ENCODE measurements at regions not wholly inside any gene's neighbourhood (a gene's known extent, or its start where the extent isn't known, plus 50 kb on each side); places are given as distances from the start of the nearest gene placed in this dataset.

DNA sequence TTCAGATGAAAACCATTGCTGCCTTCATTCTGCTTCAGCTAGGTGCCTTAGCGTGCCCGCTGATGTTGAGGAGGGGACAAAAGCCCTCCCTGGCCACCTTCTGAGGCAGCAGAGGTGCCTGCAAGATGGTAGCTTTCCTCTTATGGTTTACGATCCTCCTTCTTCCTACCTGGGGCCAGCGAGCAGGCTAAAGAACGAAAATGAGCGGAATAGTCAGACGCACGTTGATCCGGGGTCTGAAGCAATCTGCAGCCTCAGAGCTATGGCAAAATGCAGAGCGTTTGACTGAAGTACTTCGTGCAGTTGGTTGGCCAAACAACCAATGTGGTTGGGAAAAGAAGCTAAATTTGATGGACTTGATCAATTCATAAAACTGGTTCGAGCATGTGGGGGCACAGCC lies 95.5 kb downstream of the GATA3 start (continued):
- no peak for TF ChIP-seq ZBTB33 (IDR thresholded peaks at IDR 0.05)
- no peak for TF ChIP-seq FOXA2 (IDR thresholded peaks at IDR 0.05)

- no peaks in the 10 kb centered on the region for H3K4me1 ChIP-seq (ENCODE audit: control insufficient read depth in 4 of 4, insufficient read depth in 4 of 4, low read length in 3 of 4)
- H3K27me3 ChIP-seq (ENCODE audit: control insufficient read depth in 4 of 4, insufficient read depth in 4 of 4, low read length in 3 of 4), result no peaks in the 10 kb centered on the region
- H3K36me3 ChIP-seq (ENCODE audit: control insufficient read depth in 4 of 4, insufficient read depth in 3 of 4, low read depth in 1 of 4, low read length in 3 of 4), result no peaks in the 10 kb centered on the region
- H3K4me3 ChIP-seq (ENCODE audit: low read depth in 1 of 3, low read length in 3 of 3), result no peak overlapping the region
- no peak overlapping the region for H3K27ac ChIP-seq (ENCODE audit: low read depth in 1 of 2, low read length in 2 of 2)
- DNase-seq (ENCODE audit: low spot score), result no peak
- 71% methylated on average over 7 of the region's 7 CpGs for WGBS
- TF ChIP-seq FOXA1 (IDR thresholded peaks at IDR 0.05) (no peak), RAD21 (IDR thresholded peaks at IDR 0.05) (no peak), TAF1 (conservative IDR thresholded peaks at IDR 0.05) (no peak), MAX (IDR thresholded peaks at IDR 0.05) (no peak), ATF3 (IDR thresholded peaks at IDR 0.05) (no peak), GABPA (IDR thresholded peaks at IDR 0.05 in 1 of 2, conservative IDR thresholded peaks at IDR 0.05 in 1 of 2) (no peak), YY1 (IDR thresholded peaks at IDR 0.05) (no peak)
- TF ChIP-seq, protein P1, sequence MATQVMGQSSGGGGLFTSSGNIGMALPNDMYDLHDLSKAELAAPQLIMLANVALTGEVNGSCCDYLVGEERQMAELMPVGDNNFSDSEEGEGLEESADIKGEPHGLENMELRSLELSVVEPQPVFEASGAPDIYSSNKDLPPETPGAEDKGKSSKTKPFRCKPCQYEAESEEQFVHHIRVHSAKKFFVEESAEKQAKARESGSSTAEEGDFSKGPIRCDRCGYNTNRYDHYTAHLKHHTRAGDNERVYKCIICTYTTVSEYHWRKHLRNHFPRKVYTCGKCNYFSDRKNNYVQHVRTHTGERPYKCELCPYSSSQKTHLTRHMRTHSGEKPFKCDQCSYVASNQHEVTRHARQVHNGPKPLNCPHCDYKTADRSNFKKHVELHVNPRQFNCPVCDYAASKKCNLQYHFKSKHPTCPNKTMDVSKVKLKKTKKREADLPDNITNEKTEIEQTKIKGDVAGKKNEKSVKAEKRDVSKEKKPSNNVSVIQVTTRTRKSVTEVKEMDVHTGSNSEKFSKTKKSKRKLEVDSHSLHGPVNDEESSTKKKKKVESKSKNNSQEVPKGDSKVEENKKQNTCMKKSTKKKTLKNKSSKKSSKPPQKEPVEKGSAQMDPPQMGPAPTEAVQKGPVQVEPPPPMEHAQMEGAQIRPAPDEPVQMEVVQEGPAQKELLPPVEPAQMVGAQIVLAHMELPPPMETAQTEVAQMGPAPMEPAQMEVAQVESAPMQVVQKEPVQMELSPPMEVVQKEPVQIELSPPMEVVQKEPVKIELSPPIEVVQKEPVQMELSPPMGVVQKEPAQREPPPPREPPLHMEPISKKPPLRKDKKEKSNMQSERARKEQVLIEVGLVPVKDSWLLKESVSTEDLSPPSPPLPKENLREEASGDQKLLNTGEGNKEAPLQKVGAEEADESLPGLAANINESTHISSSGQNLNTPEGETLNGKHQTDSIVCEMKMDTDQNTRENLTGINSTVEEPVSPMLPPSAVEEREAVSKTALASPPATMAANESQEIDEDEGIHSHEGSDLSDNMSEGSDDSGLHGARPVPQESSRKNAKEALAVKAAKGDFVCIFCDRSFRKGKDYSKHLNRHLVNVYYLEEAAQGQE (IDR thresholded peaks at IDR 0.05), result no peak
- no peak overlapping the region for H3K9ac ChIP-seq (ENCODE audit: low read depth in 1 of 2, low read length in 2 of 2)
- H3K9me3 ChIP-seq (ENCODE audit: control insufficient read depth in 4 of 4, low read length in 3 of 4), result no peaks in the 10 kb centered on the region
Measured at GRCh38 chr10:8150401-8150905, 96.0 kb downstream of the GATA3 start.

- DNase-seq (ENCODE audit: low spot score), result no peak
- TF ChIP-seq HNF4A (conservative IDR thresholded peaks at IDR 0.05), result no peak
- no peak for TF ChIP-seq RXRA (IDR thresholded peaks at IDR 0.05)
- no peak for TF ChIP-seq RAD21 (IDR thresholded peaks at IDR 0.05)
- no peak for TF ChIP-seq YY1 (IDR thresholded peaks at IDR 0.05)
- no peak for TF ChIP-seq ATF3 (IDR thresholded peaks at IDR 0.05)
- TF ChIP-seq JUND (IDR thresholded peaks at IDR 0.05), result no peak
- TF ChIP-seq FOXA2 (IDR thresholded peaks at IDR 0.05), result no peak
- no peak for TF ChIP-seq CTCF (IDR thresholded peaks at IDR 0.05; ENCODE audit: low read depth, low read length, missing input control)
- no peak for TF ChIP-seq SP1 (IDR thresholded peaks at IDR 0.05)
- no peak for TF ChIP-seq GABPA (IDR thresholded peaks at IDR 0.05 in 1 of 2, conservative IDR thresholded peaks at IDR 0.05 in 1 of 2)
- Histone ChIP-seq H3K9ac (ENCODE audit: low read depth in 1 of 2, low read length in 2 of 2) (no peak overlapping the region), H3K4me1 (ENCODE audit: control insufficient read depth in 4 of 4, insufficient read depth in 4 of 4, low read length in 3 of 4) (no peaks in the 10 kb centered on the region), H3K36me3 (ENCODE audit: control insufficient read depth in 4 of 4, insufficient read depth in 3 of 4, low read depth in 1 of 4, low read length in 3 of 4) (no peaks in the 10 kb centered on the region), H3K27ac (ENCODE audit: low read depth in 1 of 2, low read length in 2 of 2) (no peak overlapping the region), H3K27me3 (ENCODE audit: control insufficient read depth in 4 of 4, insufficient read depth in 4 of 4, low read length in 3 of 4) (no peaks in the 10 kb centered on the region), H3K9me3 (ENCODE audit: control insufficient read depth in 4 of 4, low read length in 3 of 4) (no peaks in the 10 kb centered on the region), H3K4me3 (ENCODE audit: low read depth in 1 of 3, low read length in 3 of 3) (no peak overlapping the region)
- WGBS, result 91% methylated on average over 4 of the region's 4 CpGs
Measured at GRCh38 chr10:8151086-8151485, 96.6 kb downstream of the GATA3 start.
